Jurkat, Clone E6-1 (cell line): ENCODE measurements at regions not wholly inside any gene's neighbourhood (a gene's known extent, or its start where the extent isn't known, plus 50 kb on each side); places are given as distances from the start of the nearest gene placed in this dataset.
A peak's percentile ranks its signal among the peaks of the same experiment; 100 is the strongest.
"Not testable (repeated sequence)": the region's sequence is repeated elsewhere in the genome, so short reads cannot be mapped to it uniquely, and the experiment has no call there.

Experiments
- DNase-seq: peaks from one replicate; pipeline ENCODE4 v3.0.0-alpha.2; 2011; ENCODE audit warnings: low read depth, low spot score
- H3K4me3 ChIP-seq: 2 replicates; pipeline ENCODE4 v1.5.1; 2011; ENCODE audit warnings: mild to moderate bottlenecking, low read length, control low read depth, moderate library complexity

GRCh38 chr6:56904068-56904467 is 50.8 kb upstream of the BEND6 start:
- no peak for DNase-seq
- no peak overlapping the region for H3K4me3 ChIP-seq

GRCh38 chr6:56902641-56903464 is 52.1 kb upstream of the BEND6 start:
- H3K4me3 ChIP-seq: no peak overlapping the region
- peak; percentile 39 for DNase-seq

DNA sequence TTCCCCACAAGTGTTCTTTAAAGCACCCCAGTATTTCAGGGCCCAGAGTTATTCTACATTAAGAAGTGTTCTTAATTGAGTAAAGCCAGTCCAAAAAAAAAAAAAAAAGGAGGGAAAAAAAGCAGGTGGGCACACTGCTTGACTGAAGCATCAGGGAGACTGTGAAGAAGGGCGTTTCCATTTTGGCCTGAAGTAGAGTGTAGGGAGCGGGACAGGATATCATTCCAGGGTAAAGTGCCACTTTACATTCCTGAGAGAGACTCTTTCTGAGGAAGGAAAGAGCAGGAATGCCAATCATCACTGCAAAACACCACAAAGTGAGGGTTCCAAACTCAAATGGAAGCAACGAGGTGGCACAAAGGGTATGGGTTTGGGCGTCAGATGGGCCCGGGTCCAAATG is 54.1 kb upstream of the BEND6 start:
- no peak for DNase-seq
- no peak overlapping the region for H3K4me3 ChIP-seq

DNA sequence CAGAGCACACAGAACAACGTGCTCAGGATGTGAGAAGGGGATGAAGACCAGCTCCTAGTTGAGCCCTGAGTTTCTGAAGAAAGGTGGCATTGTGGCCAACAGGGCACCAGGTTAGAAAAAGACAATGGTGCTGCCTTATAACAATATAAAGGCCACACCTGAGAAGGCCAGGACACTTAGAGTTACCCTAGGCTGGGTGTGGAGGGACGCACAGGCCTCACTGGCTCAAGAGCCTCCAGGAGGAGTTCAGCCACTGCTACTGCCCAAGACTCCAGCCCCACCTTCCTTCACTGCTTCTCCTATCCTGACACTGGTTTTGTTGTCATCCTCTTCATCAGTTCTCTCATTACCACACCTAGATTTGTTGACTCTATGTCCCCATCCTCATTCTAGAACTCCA is 55.2 kb upstream of the BEND6 start:
- DNase-seq: no peak
- no peak overlapping the region for H3K4me3 ChIP-seq

GRCh38 chr6:56899311-56899710 is 55.6 kb upstream of the BEND6 start:
- no peak for DNase-seq

DNA sequence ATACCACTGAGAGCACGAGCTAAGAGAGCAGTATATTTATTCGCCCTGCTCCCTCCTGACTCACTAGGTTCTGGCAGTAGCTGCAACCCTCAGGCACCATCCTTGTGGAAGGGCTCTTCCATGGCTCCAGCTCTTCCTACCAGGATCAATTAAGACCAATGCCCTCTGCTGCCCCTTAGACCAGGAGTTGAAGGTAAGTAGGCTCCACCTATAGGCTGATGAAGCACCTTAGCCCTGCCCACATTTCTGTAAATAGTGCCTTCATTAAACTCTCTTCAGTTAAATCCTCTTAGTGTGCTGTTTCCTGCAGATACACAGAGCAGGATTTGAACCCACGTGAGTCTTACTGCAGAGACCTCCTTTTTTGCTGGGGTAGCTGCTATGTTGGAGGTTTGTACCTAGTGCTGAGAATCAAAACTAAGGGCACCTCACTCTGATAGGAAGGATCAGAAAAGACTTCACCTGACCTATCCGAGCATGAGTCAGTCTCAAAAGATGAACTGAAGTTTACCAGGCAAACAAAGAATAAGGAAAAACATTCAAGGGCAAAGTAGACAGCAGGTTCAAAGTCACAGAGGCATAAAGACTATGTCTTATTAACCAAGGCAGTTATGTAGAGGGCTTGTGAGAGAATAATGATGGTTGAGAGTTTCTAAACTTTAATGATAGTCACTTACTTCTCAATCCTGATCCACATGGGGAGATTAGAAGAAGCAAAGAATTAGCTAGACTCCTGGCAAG is 56.9 kb upstream of the BEND6 start:
- no peak overlapping the region for H3K4me3 ChIP-seq
- DNase-seq: no peak

More at GRCh38 chr6:56899311-56899710, 55.6 kb upstream of the BEND6 start:
- H3K4me3 ChIP-seq: no peak overlapping the region

DNA sequence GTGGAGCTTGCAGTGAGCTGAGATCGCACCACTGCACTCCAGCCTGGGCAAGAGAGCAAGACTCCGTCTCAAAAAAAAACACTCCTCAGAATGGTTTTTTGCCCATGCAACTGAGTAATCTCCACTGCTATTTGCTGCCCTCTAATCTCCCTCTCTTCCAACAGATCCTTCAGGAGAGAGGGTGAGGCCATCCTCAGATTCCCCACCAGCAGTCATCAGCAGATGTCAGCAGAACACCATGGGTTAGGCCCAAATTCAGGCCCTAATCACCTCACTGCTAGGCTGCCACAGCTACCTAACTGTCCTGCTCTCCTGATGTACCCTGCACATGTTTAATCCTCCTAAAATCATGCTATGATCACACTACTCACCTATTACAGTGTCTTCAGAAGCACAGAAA is 63.2 kb upstream of the BEND6 start:
- DNase-seq: no peak
- H3K4me3 ChIP-seq: no peak overlapping the region

DNA sequence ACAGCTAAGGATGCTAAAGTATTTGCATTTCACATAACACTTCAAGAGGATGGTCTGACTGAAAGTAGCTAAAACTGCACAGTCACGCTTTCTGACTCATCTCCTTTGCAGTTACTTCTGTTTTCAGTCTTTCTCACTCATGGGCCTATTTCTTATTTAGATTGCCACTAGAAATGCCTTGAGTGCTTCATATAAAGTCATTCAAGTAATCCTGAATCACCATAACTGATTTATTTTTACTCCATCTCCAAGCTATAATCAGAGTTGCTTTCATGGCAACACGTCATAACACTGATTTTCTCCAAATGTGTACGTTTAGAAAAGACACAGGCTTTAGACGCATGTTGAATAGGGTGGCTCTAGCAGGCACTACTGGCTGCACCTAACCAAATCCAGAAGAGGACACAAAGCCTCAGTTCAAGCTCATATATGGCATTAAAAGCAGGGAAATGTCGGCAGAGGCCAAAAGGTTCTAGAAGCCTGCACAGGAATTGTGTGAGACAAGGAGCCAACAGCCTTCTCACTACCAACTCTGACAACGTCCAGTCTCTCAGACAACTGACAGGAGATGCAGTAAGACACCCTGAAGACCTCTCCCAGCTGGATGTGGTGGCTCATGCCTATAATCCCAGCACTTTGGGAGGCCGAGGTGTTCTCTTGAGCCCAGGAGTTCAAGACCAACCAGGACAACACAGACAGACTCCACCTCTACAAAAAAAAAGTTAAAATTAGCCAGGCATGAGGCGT is 64.1 kb upstream of the BEND6 start:
- no peak overlapping the region for H3K4me3 ChIP-seq
- no peak for DNase-seq

- DNase-seq: no peak
- no peak overlapping the region for H3K4me3 ChIP-seq
Measured at GRCh38 chr6:56890066-56890465, 64.8 kb upstream of the BEND6 start.

DNA sequence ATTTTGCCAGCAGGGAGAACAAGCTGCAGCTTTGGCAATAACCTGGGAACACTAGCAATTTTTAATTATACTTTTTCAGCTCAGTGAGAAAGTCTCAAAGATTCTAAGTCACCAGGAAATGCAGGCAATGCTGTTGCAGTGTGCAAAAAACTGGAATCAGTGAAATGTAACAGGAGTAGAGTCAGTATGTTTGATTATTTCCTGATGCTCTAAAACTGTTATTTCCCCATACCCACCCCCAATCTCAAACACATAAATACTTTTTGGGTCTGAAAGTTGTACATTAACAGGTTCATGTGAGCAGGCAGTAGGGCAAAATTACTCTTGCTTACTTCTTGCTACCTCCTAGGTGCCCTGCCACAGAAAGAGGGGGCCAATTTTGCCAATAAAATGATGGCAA is 65.4 kb upstream of the BEND6 start:
- H3K4me3 ChIP-seq: no peak overlapping the region
- no peak for DNase-seq

DNA sequence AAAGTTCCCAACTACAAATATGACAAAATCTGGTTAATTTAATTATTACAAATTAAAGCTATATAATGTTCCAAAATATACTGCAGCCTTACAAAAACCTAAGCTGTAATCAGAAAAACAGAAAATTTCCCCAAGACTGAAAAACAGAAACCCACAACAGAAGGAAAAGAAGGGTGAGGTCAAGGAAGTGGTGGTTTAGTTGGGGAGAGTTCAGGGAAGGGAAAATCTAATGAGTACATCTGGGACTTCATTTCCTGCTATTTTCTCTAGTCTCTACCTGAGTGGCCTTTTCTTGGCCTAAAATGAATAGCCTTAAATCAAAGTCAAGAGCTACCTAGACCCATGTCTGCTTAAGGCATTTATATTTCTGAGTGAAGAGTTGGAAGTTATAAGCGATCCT is 66.2 kb upstream of the BEND6 start:
- no peak overlapping the region for H3K4me3 ChIP-seq
- DNase-seq: no peak

- no peak overlapping the region for H3K4me3 ChIP-seq
- no peak for DNase-seq
Measured at GRCh38 chr6:56887086-56887485, 67.8 kb upstream of the BEND6 start.

DNA sequence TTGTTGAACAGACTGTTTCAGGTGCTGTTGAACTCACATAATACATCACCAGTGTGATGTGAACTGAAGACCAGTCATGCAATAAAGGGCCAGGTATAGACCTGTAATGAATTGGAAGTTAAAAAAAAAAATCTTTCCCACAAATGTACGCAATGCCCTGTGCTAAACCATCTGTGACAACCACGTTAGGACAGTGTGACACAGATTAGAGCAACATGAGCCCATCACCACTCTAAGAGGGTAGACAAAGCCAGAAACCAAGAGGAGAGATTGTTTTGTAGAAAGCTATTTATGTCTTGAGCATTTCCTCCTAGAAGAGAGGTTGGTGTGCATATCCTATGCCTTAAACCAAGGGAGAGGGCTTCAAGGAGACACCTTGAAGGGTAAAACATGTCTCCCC is 77.0 kb upstream of the BEND6 start:
- no peak for DNase-seq
- H3K4me3 ChIP-seq: no peak overlapping the region

DNA sequence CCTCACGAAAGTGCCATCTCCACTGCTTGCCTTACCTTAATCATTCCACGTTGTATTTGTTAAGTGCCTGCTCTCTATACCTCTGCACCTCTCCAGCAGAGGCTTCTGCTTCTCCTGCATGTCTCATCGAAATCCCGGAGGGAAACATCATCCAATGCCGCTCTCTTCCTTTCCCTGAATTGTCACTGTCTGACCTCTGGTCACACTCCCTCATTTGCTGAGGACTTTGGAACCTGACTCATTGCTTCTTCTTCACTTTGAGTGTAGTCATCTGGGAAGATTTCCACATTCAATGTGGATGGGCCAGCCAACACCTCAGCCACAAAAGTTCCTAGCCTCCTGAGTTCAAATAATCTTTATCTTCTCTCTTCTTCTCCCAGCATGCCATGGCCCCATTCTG is 78.9 kb upstream of the BEND6 start:
- H3K4me3 ChIP-seq: no peak overlapping the region
- no peak for DNase-seq

DNA sequence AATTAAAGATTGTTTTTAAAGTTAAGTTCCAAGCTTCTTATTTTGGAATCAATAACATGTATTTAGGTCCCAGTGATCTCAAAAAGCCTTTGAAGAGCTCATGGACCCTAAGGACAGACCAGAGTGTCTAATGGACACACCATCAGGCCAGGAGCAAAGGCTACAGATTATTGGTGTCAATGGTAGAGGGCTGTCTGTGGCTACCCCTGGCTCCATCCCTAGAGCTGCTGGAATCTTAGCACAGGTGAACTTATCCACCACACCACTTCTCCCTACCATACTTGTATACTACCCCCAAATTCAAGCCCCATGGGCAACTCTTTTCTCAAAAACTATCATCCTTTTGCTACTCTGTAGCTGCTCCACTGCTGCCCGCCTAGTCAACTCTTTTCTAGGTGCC is 79.4 kb upstream of the BEND6 start:
- DNase-seq: no peak
- no peak overlapping the region for H3K4me3 ChIP-seq

DNA sequence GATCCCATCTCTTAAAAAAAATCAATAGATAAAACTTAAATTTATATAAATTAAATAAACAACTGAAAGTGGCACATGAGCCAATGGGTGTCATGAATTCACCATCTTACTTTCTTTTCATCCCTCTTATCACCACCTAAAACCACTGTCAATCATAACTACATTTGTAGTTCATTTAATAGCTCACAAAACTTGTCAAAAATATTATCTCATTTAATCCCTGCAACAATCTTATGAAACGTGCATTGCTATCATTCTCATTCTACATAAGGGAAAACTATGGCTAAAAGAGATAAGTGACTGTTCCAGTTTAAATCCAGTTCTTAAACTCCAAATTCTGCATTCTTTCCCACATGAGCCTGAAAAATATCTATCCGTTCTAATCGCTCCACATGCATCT is 80.6 kb upstream of the BEND6 start:
- DNase-seq: no peak
- no peak overlapping the region for H3K4me3 ChIP-seq

GRCh38 chr6:56870053-56870452 is 84.9 kb upstream of the BEND6 start:
- not testable (repeated sequence) for DNase-seq, H3K4me3 ChIP-seq

DNA sequence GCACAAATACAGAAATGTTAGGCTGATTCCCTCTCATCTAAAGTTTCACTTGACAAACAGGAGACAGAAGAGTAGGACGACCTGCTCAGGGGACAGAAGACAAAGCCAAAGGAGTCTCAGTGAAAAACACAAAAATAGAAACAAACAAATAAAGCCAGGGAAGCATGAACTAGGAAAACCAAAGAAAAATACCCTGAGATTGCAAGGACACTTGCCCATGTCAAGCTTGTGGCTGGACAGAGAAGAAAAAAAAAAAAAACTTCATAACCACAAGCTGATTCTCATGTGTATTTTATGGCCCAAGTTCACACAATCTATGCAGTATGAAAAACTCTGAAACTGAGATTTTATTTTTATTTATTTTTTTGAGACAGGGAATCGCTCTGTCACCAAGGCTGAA is 85.6 kb upstream of the BEND6 start:
- DNase-seq: no peak
- no peak overlapping the region for H3K4me3 ChIP-seq

DNA sequence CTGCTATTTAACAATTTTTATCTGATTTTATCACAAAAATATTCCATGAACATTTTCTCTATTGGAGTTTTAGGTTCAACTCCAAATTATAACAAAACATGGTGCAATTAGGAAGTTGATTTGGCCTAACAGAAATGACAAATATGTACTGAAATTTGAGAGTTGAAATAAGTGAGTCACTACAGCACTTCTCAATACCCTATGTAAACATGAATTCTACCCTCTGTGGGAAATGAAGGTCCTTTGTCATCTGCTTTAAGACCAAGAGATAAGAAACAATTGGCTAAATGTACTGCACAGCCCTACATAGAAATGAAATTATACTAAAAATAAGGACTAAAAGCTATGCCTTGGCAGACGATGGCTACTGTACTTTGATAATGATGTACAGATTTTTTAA is 86.2 kb upstream of the BEND6 start:
- no peak for DNase-seq
- H3K4me3 ChIP-seq: no peak overlapping the region

GRCh38 chr6:56866917-56867522 is 87.9 kb upstream of the BEND6 start:
- no peak for DNase-seq
- H3K4me3 ChIP-seq: no peak overlapping the region
